Right lobe of liver (tissue), 4 donors: ENCODE measurements at regions not wholly inside any gene's neighbourhood (a gene's known extent, or its start where the extent isn't known, plus 50 kb on each side); places are given as distances from the start of the nearest gene placed in this dataset.

Source experiments
- CTCF ChIP-seq, 4 donors: fragments of 200-600 bp in 3 of 4; fragments of 450-650 bp in 1 of 4; IDR thresholded peaks; one replicate each; pipeline versions ENCODE4 v1.5.1 to v1.8.0; 2016 to 2022; ENCODE audit warnings: antibody characterized with exemption in 4 of 4, mild to moderate bottlenecking in 2 of 4
- POLR2A ChIP-seq: fragments of 450-650 bp; IDR thresholded peaks from one replicate; pipeline ENCODE4 v1.6.1; 2017; ENCODE audit warnings: antibody characterized with exemption, mild to moderate bottlenecking
- donor health status: DM: no; HTN: no; CAD: no.
- donor health status: DM: no; HTN: no; CAD: no.
- donor health status: DM: no; HTN: yes; CAD: no.

- TF ChIP-seq CTCF (IDR thresholded peaks at IDR 0.05) (no peak), POLR2A (no peak)
These were observed 307.8 kb upstream of the CDH11 start for GRCh38 chr16:65429504-65430181.
